HG02884 (cell line): ENCODE measurements at regions not wholly inside any gene's neighbourhood (a gene's known extent, or its start where the extent isn't known, plus 50 kb on each side); places are given as distances from the start of the nearest gene placed in this dataset.
A peak's percentile ranks its signal among the peaks of the same experiment; 100 is the strongest.
"Not testable (repeated sequence)": the region's sequence is repeated elsewhere in the genome, so short reads cannot be mapped to it uniquely, and the experiment has no call there.

Experiments used
- ATAC-seq: cut with Tn5 transposase; IDR thresholded peaks from one replicate; pipeline ENCODE4 v1.9.1; 2021; ENCODE audit warnings: mild to moderate bottlenecking, moderate library complexity; ENCODE audit not compliant: unreplicated experiment

GRCh38 chr2:16773080-16773713, 107.6 kb upstream of the CYRIA start:
- ATAC-seq, result peak; percentile 88

GRCh38 chr2:16767789-16768476, 102.3 kb upstream of the CYRIA start:
- ATAC-seq, result no peak

- no peak for ATAC-seq
Observed at GRCh38 chr2:16765356-16765755, 99.7 kb upstream of the CYRIA start.

GRCh38 chr2:16764487-16764886, 98.9 kb upstream of the CYRIA start:
- ATAC-seq, result no peak

GRCh38 chr2:16763493-16763899, 97.9 kb upstream of the CYRIA start:
- ATAC-seq, result no peak

GRCh38 chr2:16763056-16763455, 97.4 kb upstream of the CYRIA start:
- ATAC-seq, result no peak

GRCh38 chr2:16760426-16760825, 94.8 kb upstream of the CYRIA start:
- ATAC-seq, result no peak

- ATAC-seq, result peak; percentile 92
Observed at GRCh38 chr2:16756831-16757644, 91.4 kb upstream of the CYRIA start.

GRCh38 chr2:16755442-16755841, 89.8 kb upstream of the CYRIA start:
- no peak for ATAC-seq

- not testable (repeated sequence) for ATAC-seq
Observed at GRCh38 chr2:16753025-16753424, 87.4 kb upstream of the CYRIA start.

- ATAC-seq, result not testable (repeated sequence)
Observed at GRCh38 chr2:16750925-16751214, 85.2 kb upstream of the CYRIA start.

- no peak for ATAC-seq
Observed at GRCh38 chr2:16750175-16750924, 84.7 kb upstream of the CYRIA start.

GRCh38 chr2:16748511-16749266, 83.1 kb upstream of the CYRIA start:
- ATAC-seq, result not testable (repeated sequence)

GRCh38 chr2:16747689-16748088, 82.1 kb upstream of the CYRIA start:
- no peak for ATAC-seq

- ATAC-seq, result no peak
Observed at GRCh38 chr2:16747257-16747656, 81.6 kb upstream of the CYRIA start.

GRCh38 chr2:16746833-16747232, 81.2 kb upstream of the CYRIA start:
- ATAC-seq, result no peak

GRCh38 chr2:16746329-16746728, 80.7 kb upstream of the CYRIA start:
- no peak for ATAC-seq

- no peak for ATAC-seq
Observed at GRCh38 chr2:16745466-16745865, 79.8 kb upstream of the CYRIA start.

- no peak for ATAC-seq
Observed at GRCh38 chr2:16744521-16744920, 78.9 kb upstream of the CYRIA start.

- no peak for ATAC-seq
Observed at GRCh38 chr2:16742026-16742425, 76.4 kb upstream of the CYRIA start.

GRCh38 chr2:16741498-16741897, 75.9 kb upstream of the CYRIA start:
- no peak for ATAC-seq
